ENCODE measurements at regions not wholly inside any gene's neighbourhood (a gene's known extent, or its start where the extent isn't known, plus 50 kb on each side); places are given as distances from the start of the nearest gene placed in this dataset.

- TF ChIP-seq CTCF (IDR thresholded peaks at IDR 0.05) (no peak), MAX (CRISPR knock-in tag; IDR thresholded peaks at IDR 0.05) (no peak)
- TF ChIP-seq, protein P1, sequence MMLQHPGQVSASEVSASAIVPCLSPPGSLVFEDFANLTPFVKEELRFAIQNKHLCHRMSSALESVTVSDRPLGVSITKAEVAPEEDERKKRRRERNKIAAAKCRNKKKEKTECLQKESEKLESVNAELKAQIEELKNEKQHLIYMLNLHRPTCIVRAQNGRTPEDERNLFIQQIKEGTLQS (CRISPR knock-in tag; conservative IDR thresholded peaks at IDR 0.05): no peak
These were observed 74.5 kb upstream of the USP24 start for GRCh38 chr1:55289614-55290013.
